ENCODE measurements at regions not wholly inside any gene's neighbourhood (a gene's known extent, or its start where the extent isn't known, plus 50 kb on each side); places are given as distances from the start of the nearest gene placed in this dataset.
"Not testable (repeated sequence)": the region's sequence is repeated elsewhere in the genome, so short reads cannot be mapped to it uniquely, and the experiment has no call there.

- not testable (repeated sequence) for H3K27me3 ChIP-seq (ENCODE audit: insufficient read depth, low read length); H3K27ac ChIP-seq (ENCODE audit: low read length); H3K36me3 ChIP-seq (ENCODE audit: insufficient read depth, low read depth, low read length); H3K9me3 ChIP-seq (ENCODE audit: insufficient read depth, low read depth, low read length); H3K9ac ChIP-seq (ENCODE audit: low read depth, low read length); H3K4me3 ChIP-seq (ENCODE audit: low read length); H3K4me1 ChIP-seq (ENCODE audit: insufficient read depth, low read length)
Measured at GRCh38 chr4:17436047-17436749, 75.7 kb downstream of the QDPR start.

GRCh38 chr4:17433827-17434226 lies 78.1 kb downstream of the QDPR start:
- Histone ChIP-seq H3K9me3 (ENCODE audit: insufficient read depth, low read depth, low read length) (no peaks in the 10 kb centered on the region), H3K9ac (ENCODE audit: low read depth, low read length) (no peak overlapping the region), H3K4me1 (ENCODE audit: insufficient read depth, low read length) (no peaks in the 10 kb centered on the region), H3K27me3 (ENCODE audit: insufficient read depth, low read length) (no peaks in the 10 kb centered on the region), H3K36me3 (ENCODE audit: insufficient read depth, low read depth, low read length) (no peaks in the 10 kb centered on the region), H3K27ac (ENCODE audit: low read length) (no peak overlapping the region), H3K4me3 (ENCODE audit: low read length) (no peak overlapping the region)

- Histone ChIP-seq H3K9me3 (ENCODE audit: insufficient read depth, low read depth, low read length) (no peaks in the 10 kb centered on the region), H3K27ac (ENCODE audit: low read length) (no peak overlapping the region), H3K27me3 (ENCODE audit: insufficient read depth, low read length) (no peaks in the 10 kb centered on the region), H3K4me1 (ENCODE audit: insufficient read depth, low read length) (no peaks in the 10 kb centered on the region), H3K9ac (ENCODE audit: low read depth, low read length) (no peak overlapping the region), H3K4me3 (ENCODE audit: low read length) (no peak overlapping the region), H3K36me3 (ENCODE audit: insufficient read depth, low read depth, low read length) (no peaks in the 10 kb centered on the region)
Measured at GRCh38 chr4:17427991-17428390, 83.9 kb downstream of the QDPR start.

GRCh38 chr4:17426222-17426621 lies 85.7 kb downstream of the QDPR start:
- no peaks in the 10 kb centered on the region for H3K9me3 ChIP-seq (ENCODE audit: insufficient read depth, low read depth, low read length)
- no peaks in the 10 kb centered on the region for H3K27me3 ChIP-seq (ENCODE audit: insufficient read depth, low read length)
- H3K27ac ChIP-seq (ENCODE audit: low read length): no peak overlapping the region

GRCh38 chr4:17418010-17418409 lies 93.9 kb downstream of the QDPR start:
- no peaks in the 10 kb centered on the region for H3K27me3 ChIP-seq (ENCODE audit: insufficient read depth, low read length)
- H3K36me3 ChIP-seq (ENCODE audit: insufficient read depth, low read depth, low read length): no peaks in the 10 kb centered on the region
- no peak overlapping the region for H3K9ac ChIP-seq (ENCODE audit: low read depth, low read length)
- H3K9me3 ChIP-seq (ENCODE audit: insufficient read depth, low read depth, low read length): peaks cover 4% of the 10 kb centered on the region; the same call in 1 of the 2 replicates
- H3K4me3 ChIP-seq (ENCODE audit: low read length): no peak overlapping the region
- peaks cover 10% of the 10 kb centered on the region; the same call in 1 of the 2 replicates for H3K4me1 ChIP-seq (ENCODE audit: insufficient read depth, low read length)
- no peak overlapping the region for H3K27ac ChIP-seq (ENCODE audit: low read length)

More at GRCh38 chr4:17426222-17426621, 85.7 kb downstream of the QDPR start:
- Histone ChIP-seq H3K4me1 (ENCODE audit: insufficient read depth, low read length) (no peaks in the 10 kb centered on the region), H3K9ac (ENCODE audit: low read depth, low read length) (no peak overlapping the region), H3K36me3 (ENCODE audit: insufficient read depth, low read depth, low read length) (no peaks in the 10 kb centered on the region), H3K4me3 (ENCODE audit: low read length) (no peak overlapping the region)

GRCh38 chr4:17414392-17414791 lies 97.5 kb downstream of the QDPR start:
- no peak overlapping the region for H3K4me3 ChIP-seq (ENCODE audit: low read length)
- peaks cover 10% of the 10 kb centered on the region; the same call in 1 of the 2 replicates for H3K4me1 ChIP-seq (ENCODE audit: insufficient read depth, low read length)
- no peaks in the 10 kb centered on the region for H3K36me3 ChIP-seq (ENCODE audit: insufficient read depth, low read depth, low read length)
- H3K27me3 ChIP-seq (ENCODE audit: insufficient read depth, low read length): no peaks in the 10 kb centered on the region
- H3K27ac ChIP-seq (ENCODE audit: low read length): no peak overlapping the region
- no peak overlapping the region for H3K9ac ChIP-seq (ENCODE audit: low read depth, low read length)
- peaks cover 4% of the 10 kb centered on the region; the same call in 1 of the 2 replicates for H3K9me3 ChIP-seq (ENCODE audit: insufficient read depth, low read depth, low read length)

- Histone ChIP-seq H3K27me3 (ENCODE audit: insufficient read depth, low read length) (no peaks in the 10 kb centered on the region), H3K36me3 (ENCODE audit: insufficient read depth, low read depth, low read length) (no peaks in the 10 kb centered on the region), H3K4me3 (ENCODE audit: low read length) (no peak overlapping the region), H3K9me3 (ENCODE audit: insufficient read depth, low read depth, low read length) (no peaks in the 10 kb centered on the region), H3K27ac (ENCODE audit: low read length) (no peak overlapping the region), H3K9ac (ENCODE audit: low read depth, low read length) (no peak overlapping the region), H3K4me1 (ENCODE audit: insufficient read depth, low read length) (no peaks in the 10 kb centered on the region)
Measured at GRCh38 chr4:17400686-17401085, 111.2 kb downstream of the QDPR start.

GRCh38 chr4:17398805-17399204 lies 113.1 kb downstream of the QDPR start:
- Histone ChIP-seq H3K9ac (ENCODE audit: low read depth, low read length) (no peak overlapping the region), H3K27me3 (ENCODE audit: insufficient read depth, low read length) (no peaks in the 10 kb centered on the region), H3K9me3 (ENCODE audit: insufficient read depth, low read depth, low read length) (no peaks in the 10 kb centered on the region), H3K4me1 (ENCODE audit: insufficient read depth, low read length) (no peaks in the 10 kb centered on the region), H3K4me3 (ENCODE audit: low read length) (no peak overlapping the region), H3K36me3 (ENCODE audit: insufficient read depth, low read depth, low read length) (no peaks in the 10 kb centered on the region), H3K27ac (ENCODE audit: low read length) (no peak overlapping the region)

GRCh38 chr4:17398035-17398434 lies 113.9 kb downstream of the QDPR start:
- no peak overlapping the region for H3K27ac ChIP-seq (ENCODE audit: low read length)
- H3K4me1 ChIP-seq (ENCODE audit: insufficient read depth, low read length): no peaks in the 10 kb centered on the region
- no peak overlapping the region for H3K9ac ChIP-seq (ENCODE audit: low read depth, low read length)
- no peaks in the 10 kb centered on the region for H3K27me3 ChIP-seq (ENCODE audit: insufficient read depth, low read length)
- no peak overlapping the region for H3K4me3 ChIP-seq (ENCODE audit: low read length)
- H3K9me3 ChIP-seq (ENCODE audit: insufficient read depth, low read depth, low read length): no peaks in the 10 kb centered on the region
- no peaks in the 10 kb centered on the region for H3K36me3 ChIP-seq (ENCODE audit: insufficient read depth, low read depth, low read length)

- Histone ChIP-seq H3K36me3 (ENCODE audit: insufficient read depth, low read depth, low read length) (no peaks in the 10 kb centered on the region), H3K27me3 (ENCODE audit: insufficient read depth, low read length) (no peaks in the 10 kb centered on the region), H3K9me3 (ENCODE audit: insufficient read depth, low read depth, low read length) (no peaks in the 10 kb centered on the region), H3K27ac (ENCODE audit: low read length) (no peak overlapping the region), H3K4me3 (ENCODE audit: low read length) (no peak overlapping the region), H3K9ac (ENCODE audit: low read depth, low read length) (no peak overlapping the region), H3K4me1 (ENCODE audit: insufficient read depth, low read length) (no peaks in the 10 kb centered on the region)
Measured at GRCh38 chr4:17397611-17398010, 114.3 kb downstream of the QDPR start.

GRCh38 chr4:17385403-17385802 lies 126.5 kb downstream of the QDPR start:
- Histone ChIP-seq H3K9ac (ENCODE audit: low read depth, low read length) (no peak overlapping the region), H3K36me3 (ENCODE audit: insufficient read depth, low read depth, low read length) (no peaks in the 10 kb centered on the region), H3K4me3 (ENCODE audit: low read length) (no peak overlapping the region), H3K4me1 (ENCODE audit: insufficient read depth, low read length) (no peaks in the 10 kb centered on the region), H3K9me3 (ENCODE audit: insufficient read depth, low read depth, low read length) (no peaks in the 10 kb centered on the region), H3K27ac (ENCODE audit: low read length) (no peak overlapping the region), H3K27me3 (ENCODE audit: insufficient read depth, low read length) (no peaks in the 10 kb centered on the region)

GRCh38 chr4:17380347-17380746 lies 131.5 kb downstream of the QDPR start:
- H3K36me3 ChIP-seq (ENCODE audit: insufficient read depth, low read depth, low read length): no peaks in the 10 kb centered on the region
- no peaks in the 10 kb centered on the region for H3K4me1 ChIP-seq (ENCODE audit: insufficient read depth, low read length)
- no peak overlapping the region for H3K4me3 ChIP-seq (ENCODE audit: low read length)
- H3K9ac ChIP-seq (ENCODE audit: low read depth, low read length): no peak overlapping the region
- H3K9me3 ChIP-seq (ENCODE audit: insufficient read depth, low read depth, low read length): no peaks in the 10 kb centered on the region
- no peaks in the 10 kb centered on the region for H3K27me3 ChIP-seq (ENCODE audit: insufficient read depth, low read length)
- no peak overlapping the region for H3K27ac ChIP-seq (ENCODE audit: low read length)

All from iPS-20b (cell line).